22Rv1 (cell line): ENCODE measurements at regions not wholly inside any gene's neighbourhood (a gene's known extent, or its start where the extent isn't known, plus 50 kb on each side); places are given as distances from the start of the nearest gene placed in this dataset.

Experiments used
- H3K27ac ChIP-seq: fragments of 450-650 bp; 2 replicates; pipeline ENCODE4 v1.5.1; 2017
- ZFX ChIP-seq: fragments of 450-650 bp; IDR thresholded peaks from 2 replicates; pipeline ENCODE4 v1.6.1; 2017; ENCODE audit warnings: antibody characterized with exemption, borderline replicate concordance
- TF ChIP-seq, protein P1 (sequence below): fragments of 450-650 bp; IDR thresholded peaks from 2 replicates; pipeline ENCODE4 v1.5.1; 2017; ENCODE audit warnings: mild to moderate bottlenecking

DNA sequence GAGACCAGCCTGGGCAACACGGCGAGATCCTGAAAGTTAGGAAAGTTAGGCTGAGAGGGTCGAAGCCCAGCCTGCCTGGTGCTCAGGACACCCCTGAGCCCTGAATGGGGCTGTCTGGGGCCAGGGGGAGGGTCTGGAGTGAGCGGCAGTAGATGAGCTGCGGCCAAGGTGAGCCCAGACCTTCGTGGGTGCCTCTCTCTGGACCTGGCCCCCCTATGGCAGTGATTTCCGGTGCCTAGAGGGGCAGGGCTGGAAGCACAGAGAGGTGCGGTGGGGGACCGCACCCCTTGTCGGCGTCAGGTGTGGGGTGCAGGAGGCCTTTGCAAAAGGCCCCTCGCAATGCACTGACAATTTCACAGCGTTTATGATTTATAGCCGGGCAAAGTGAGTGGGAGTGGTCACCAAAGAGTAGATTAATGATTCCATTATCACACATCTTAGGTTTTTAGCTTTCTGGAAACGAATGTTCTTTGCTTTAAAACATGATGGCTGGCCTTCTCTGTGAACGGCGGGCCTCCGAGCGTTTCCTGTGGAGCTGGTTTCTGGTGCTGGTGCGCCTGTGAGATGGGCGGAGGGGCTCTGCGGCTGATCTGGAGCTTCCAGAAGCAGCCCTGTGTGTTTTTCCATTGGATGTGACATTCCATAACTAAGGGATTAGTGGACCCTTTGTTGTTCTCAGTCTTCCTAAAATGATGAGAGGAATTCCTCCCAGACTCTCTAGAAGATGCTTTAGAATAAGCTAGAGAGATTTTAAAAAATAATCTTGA, 171.0 kb upstream of the ZNF32 start:
- TF ChIP-seq, protein P1, sequence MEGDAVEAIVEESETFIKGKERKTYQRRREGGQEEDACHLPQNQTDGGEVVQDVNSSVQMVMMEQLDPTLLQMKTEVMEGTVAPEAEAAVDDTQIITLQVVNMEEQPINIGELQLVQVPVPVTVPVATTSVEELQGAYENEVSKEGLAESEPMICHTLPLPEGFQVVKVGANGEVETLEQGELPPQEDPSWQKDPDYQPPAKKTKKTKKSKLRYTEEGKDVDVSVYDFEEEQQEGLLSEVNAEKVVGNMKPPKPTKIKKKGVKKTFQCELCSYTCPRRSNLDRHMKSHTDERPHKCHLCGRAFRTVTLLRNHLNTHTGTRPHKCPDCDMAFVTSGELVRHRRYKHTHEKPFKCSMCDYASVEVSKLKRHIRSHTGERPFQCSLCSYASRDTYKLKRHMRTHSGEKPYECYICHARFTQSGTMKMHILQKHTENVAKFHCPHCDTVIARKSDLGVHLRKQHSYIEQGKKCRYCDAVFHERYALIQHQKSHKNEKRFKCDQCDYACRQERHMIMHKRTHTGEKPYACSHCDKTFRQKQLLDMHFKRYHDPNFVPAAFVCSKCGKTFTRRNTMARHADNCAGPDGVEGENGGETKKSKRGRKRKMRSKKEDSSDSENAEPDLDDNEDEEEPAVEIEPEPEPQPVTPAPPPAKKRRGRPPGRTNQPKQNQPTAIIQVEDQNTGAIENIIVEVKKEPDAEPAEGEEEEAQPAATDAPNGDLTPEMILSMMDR = no peak
- TF ChIP-seq ZFX = no peak
- no peak overlapping the region for H3K27ac ChIP-seq

DNA sequence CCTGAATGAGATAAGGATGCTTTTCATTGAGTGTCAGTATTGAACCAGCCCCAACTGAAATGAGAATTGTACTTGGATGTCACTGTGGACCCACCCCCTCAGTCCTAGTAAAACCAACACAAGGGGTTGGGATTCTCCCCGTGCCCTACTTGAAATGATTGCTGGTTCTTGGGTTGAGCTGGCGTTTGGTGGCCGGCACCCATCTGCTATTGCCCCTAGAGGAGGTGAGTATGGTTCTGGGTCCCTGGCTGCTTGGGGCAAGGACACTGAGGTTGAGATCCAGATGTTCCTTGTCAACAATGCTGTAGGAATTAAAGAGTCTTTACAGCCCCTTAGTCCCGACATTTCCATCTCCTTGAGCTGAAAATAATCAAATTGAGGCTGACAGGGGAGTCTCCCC, 170.0 kb upstream of the ZNF32 start:
- TF ChIP-seq ZFX = no peak
- TF ChIP-seq, protein P1 = no peak

DNA sequence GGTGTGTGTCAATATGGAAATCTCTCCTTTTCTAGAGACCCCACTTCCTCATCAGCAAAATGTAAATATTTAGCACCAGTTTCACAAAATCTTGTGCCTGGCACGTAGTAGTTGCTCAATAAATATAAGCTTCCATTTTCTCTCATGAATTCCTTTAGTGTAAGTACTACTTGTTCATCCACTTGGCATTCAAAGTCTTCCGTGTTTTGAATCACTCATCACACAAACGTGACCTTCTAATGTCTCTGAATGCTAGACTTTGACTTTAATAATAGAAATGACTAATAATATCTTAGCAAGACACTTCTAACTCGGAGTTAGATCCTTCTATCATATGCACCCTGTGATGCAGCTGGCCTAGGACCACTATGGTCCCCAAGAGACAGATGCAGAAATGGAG, 168.7 kb upstream of the ZNF32 start:
- H3K27ac ChIP-seq = no peak overlapping the region

More for the DNA sequence above, 170.0 kb upstream of the ZNF32 start:
- H3K27ac ChIP-seq = no peak overlapping the region

DNA sequence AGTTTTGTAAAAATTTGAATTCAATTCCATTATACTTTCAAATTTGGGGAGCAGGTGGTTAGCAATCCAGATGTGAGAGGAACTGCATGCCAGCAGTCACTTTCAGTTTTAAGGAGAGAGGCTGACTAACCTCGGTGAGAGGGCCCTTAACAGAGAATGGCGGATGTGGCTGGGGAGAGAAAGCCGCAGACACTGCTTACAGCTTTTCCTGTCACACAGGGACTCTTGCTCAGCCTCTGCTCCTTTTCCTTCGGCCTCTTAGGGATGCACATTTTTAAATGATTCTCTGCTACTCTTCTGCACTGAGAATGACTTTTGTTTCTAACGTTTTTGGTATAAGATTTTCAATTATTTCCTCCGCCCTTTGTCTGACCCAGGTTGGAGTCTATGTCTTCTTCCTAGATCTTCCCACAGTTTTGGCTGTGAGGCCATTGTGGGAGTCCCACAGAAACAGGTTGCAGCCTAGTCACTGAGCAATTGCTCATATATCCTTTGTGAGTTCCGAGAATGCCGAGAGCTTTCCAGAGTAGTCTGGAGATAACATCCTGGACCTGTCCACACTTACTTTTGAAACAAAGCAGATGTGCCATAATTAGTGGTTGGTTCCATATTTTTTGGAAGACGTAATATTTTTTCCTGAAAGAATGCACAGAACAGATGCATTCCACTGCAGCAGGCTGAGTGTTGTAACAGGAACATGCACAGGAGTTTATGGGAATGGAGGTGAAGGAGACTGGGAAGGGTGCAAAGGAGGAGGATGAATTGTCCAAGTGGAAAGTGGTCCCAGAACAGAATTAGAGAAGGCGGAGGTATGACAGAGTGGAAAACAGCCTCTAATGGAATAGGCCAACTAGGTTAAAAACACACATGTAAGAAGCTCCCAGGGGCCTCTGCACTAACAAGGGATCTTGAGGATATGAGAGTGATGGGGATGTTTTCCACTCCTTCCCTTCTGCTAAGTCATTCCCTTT, 168.0 kb upstream of the ZNF32 start:
- no peak overlapping the region for H3K27ac ChIP-seq
- TF ChIP-seq, protein P1 = no peak
- TF ChIP-seq ZFX = no peak

More for the DNA sequence above, 168.7 kb upstream of the ZNF32 start:
- TF ChIP-seq ZFX = no peak
- TF ChIP-seq, protein P1 = no peak

DNA sequence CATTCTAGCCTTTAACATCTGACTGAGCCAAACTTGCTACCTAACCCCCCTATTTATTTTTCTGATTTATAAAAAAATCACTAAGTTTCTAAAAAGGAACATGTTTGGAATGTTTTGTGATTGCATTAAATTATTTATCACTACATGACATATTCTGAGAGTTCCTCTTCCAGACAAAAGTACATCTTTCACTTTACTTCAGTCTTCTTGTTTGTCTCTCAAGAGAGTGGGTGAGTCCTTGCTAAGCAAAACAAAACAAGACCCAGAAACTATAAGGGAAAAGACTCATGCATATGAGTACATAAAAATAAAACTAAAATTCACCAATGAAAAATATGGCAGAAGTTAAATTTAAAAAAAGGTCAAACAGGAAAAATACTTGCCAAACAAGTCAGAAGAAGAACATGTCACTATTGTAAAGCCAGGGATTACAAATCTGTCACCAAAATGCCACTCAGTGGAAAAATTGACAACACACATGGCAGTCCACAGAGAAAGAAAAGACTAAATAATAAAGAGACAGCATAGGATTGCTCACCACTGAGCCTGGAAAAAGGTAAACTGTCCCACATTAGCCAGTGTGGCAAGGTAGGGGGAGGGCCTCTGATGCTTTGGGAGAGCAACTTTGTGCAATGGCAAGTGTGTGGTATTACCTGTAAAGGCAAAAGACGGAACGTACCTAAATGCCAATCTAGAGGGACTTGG, 166.7 kb upstream of the ZNF32 start:
- no peak overlapping the region for H3K27ac ChIP-seq
- TF ChIP-seq ZFX = no peak
- TF ChIP-seq, protein P1 = no peak

DNA sequence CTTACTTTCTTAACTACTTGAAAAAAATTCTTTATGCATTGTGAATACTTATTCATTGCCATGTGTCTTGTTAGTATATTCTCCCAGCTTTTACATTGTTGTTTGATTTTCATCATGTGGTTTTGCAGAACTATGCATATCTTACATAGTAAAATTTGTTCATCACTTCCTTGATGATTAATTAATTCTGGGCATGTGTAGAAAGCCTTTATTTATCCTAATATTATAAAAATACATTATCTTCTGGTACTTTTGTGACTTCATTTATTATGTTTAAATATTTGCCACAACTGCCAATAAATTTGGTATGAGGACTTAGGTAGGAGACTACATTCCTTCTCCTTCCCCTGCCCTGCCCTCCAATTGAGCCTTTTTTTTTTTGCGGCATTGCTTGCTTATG, 166.0 kb upstream of the ZNF32 start:
- TF ChIP-seq, protein P1 = no peak
- TF ChIP-seq ZFX = no peak
- no peak overlapping the region for H3K27ac ChIP-seq
